Panc1 (cell line): ENCODE measurements at regions not wholly inside any gene's neighbourhood (a gene's known extent, or its start where the extent isn't known, plus 50 kb on each side); places are given as distances from the start of the nearest gene placed in this dataset.

Experiments
- CTCF ChIP-seq: fragments of 450-650 bp; IDR thresholded peaks from 2 replicates; pipeline ENCODE4 v1.5.1; 2017; ENCODE audit warnings: mild to moderate bottlenecking
- POLR2AphosphoS5 ChIP-seq: IDR thresholded peaks from 2 replicates; pipeline ENCODE4 v1.6.1; 2012; ENCODE audit warnings: mild to moderate bottlenecking, low read depth, low read length, moderate library complexity
- TCF7L2 ChIP-seq: IDR thresholded peaks from 2 replicates; pipeline ENCODE4 v1.6.1; 2011; ENCODE audit warnings: mild to moderate bottlenecking, low read depth, low read length, inconsistent platforms

- no peak for TF ChIP-seq CTCF
- TF ChIP-seq TCF7L2, result no peak
- no peak for TF ChIP-seq POLR2AphosphoS5
Measured at GRCh38 chr13:65532231-65532630, 1697.9 kb downstream of the PCDH9 start.
